ENCODE measurements at regions not wholly inside any gene's neighbourhood (a gene's known extent, or its start where the extent isn't known, plus 50 kb on each side); places are given as distances from the start of the nearest gene placed in this dataset.
"Not testable (repeated sequence)": the region's sequence is repeated elsewhere in the genome, so short reads cannot be mapped to it uniquely, and the experiment has no call there.

DNA sequence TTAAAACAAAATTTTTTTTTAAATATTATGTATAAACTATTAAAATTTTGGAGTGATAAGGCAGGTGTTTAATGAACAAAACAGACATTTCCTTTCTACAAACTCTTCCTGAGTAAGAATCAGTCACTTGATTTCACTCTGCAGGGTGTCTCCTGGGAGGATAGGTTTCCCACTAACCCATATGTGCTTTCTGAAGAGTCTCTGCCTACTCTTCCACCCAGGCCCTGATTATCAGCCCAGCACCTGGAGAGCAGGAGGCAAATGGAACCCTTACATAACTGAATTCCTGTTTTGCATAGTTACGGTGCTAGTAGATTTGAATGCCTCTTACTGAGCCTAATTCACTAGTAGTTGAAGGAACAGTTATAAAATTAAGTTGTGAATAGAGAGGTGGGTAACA lies 1718.6 kb downstream of the SUCLG1 start:
- DNase-seq = no peak

DNA sequence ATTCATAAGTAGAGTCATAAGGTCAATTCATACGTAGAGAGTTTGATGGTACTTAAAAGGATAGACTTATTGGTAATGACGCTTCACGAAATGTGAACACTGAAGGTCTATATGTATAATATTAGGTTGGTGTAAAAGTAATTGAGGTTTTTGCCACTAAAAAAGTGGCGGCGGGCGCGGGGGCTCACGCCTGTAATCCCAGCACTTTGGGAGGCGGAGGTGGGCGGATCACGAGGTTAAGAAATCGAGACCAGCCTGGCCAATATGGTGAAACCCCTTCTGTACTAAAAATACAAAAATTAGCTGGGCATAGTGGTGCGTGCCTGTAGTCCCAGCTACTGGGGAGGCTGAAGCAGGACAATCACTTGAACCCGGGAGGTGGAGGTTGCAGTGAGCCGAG lies 1721.1 kb downstream of the SUCLG1 start:
- DNase-seq = not testable (repeated sequence)

DNA sequence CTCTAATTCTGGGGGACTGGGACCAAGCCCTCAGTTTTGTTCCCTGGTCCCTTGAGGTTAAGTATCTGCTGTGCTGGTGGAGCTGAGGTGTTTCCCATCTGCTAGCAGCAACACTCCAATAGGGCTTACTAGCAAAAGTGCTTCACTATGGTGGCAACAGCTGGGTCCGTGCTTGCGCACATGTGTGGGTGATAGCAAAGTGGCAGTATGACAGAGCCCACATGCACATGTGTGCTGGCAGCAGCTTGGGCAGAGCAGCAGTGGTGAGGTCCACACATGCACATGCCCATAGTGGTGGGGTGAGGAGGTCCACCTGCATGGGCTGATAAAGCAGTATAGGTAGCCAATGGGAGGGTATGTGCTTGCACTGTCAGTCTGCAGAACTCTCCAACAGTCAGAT lies 1723.7 kb downstream of the SUCLG1 start:
- DNase-seq = no peak

DNA sequence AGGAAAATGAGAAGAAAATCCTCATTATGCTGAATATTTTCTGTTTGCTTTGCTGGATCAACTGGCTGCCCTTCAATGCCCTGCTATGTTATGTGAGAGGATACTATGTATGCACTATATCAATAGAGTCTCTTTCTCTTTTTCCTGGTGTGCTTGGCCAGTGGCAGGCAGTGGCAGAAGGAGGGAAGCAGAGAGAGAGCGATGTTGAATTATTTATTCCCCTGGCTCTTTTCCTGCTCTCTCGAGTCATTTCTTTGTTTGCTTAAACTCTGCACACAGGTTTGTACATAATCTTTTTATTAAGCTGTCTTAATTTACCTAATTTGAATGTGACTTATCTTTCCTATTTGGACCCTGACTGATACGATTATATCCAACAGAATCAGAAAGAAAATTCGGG lies 1727.3 kb downstream of the SUCLG1 start:
- DNase-seq = no peak

DNA sequence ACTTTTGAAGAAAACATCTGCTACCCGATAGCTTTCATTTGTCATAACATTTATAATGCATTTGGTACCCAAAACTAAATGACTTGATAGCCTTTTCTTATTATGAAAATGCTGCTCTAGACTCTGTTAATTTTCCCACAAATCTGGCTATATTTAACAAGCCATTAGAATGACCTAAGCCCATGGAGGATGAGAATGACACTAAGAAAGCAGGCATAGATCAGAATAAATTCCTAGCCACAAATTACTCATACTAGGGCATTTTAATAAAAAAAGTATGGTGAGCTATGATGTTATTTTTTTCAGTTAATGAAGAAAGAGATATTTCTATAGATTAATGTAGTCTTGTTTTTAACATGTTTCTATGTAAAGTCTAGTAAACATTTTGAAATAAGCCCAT lies 1728.3 kb downstream of the SUCLG1 start:
- no peak for DNase-seq

DNA sequence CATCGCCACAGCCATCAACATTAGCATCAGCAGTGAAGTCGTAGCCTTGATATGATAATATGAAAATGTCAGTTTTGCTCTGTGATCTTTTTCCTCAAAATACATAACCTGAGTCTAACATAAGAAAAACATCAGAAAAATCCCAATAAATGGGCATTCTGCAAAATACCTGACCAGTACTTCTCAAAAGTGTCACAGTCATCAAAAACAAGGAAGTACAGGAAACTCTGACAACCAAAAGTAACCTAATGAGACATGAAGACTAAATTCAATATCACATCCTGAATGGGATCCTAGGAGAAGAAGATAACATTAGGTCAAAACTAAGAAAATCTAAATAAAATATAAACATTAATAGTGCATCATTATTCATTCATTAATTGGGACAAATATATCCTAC lies 1731.0 kb downstream of the SUCLG1 start:
- DNase-seq = no peak

DNA sequence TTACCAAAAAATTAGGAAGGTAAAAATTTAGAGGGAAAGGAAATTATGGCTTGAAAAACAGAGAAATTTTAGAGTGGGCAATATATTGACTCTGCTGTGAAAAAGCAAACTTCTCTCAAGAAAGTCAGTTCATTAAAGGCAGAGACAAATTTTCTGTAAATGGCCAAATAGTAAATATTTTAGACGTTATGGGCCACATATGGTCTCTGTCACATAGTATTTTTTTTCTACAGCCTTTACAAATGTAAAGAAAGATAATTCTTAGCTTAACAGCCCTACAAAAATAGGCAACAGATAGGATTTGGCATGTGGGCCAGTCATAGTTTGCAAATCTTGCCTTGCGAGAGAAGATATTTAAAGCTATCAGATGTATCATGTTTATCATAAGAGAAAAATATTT lies 1750.4 kb downstream of the SUCLG1 start:
- no peak for DNase-seq

DNA sequence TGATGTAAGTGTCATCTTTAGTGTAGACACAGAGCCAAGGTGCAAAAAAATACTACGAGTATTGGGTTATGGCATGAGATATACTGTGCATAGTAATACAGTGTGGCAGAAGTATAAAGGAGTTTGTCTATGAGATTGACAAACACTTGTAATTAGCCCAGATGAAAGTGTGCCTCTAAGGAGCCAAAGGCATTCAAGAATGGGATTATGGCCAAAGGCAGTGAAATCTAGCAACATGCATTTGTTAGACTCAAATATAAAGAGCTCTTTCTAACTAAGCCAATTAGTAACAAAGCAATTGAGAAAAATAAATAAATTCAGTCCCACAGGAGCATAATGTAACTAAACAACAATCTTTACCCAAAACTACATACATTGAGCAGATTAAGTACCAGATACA lies 1761.8 kb downstream of the SUCLG1 start:
- DNase-seq = no peak

DNA sequence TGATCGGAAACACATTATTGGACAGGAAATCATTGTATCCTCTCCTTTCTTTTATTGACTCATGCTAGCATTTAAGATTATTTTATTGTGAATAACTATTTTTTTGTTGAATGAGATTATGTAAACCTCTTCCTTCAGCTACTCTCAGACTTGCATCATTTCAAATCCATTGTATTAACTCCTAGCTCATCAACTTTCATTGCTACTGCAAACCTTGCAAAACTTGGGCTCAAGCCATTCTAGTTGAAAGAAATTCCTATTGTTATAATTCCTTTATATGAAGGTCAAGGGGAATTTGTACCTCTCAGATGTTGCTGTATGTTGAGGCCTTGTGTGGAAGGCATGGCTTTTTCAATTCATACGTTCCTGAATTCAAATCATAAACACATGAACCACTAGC lies 1764.6 kb downstream of the SUCLG1 start:
- no peak for DNase-seq

DNA sequence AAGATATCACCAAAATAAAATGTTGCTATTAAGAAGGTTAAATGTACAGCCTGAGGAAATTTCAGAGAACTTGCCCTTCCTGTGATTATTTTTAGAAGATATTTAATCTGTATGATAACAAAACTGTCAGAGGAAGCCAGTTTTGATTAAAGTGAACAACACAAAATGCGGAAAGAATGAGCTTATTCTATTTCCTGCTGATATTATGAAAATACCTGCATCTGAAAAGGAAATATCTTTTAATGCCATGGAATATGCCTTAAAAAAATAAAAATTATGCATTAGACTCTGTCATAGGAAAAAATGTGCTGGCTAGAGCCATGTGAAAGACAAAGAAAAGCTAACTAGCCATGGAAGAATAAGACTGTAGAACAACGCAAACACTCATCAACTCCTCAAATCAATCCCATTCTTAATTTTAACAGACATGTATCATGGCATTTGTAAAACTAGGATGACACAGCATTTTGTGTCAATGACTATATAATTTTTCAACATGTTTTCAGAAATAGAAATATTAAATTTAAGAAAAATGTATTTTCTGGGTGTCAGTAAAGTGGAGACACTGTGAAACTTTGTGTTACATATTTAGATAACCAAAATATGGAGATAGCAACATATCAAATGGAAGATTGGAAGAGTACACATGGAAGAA lies 1768.2 kb downstream of the SUCLG1 start:
- no peak for DNase-seq

DNA sequence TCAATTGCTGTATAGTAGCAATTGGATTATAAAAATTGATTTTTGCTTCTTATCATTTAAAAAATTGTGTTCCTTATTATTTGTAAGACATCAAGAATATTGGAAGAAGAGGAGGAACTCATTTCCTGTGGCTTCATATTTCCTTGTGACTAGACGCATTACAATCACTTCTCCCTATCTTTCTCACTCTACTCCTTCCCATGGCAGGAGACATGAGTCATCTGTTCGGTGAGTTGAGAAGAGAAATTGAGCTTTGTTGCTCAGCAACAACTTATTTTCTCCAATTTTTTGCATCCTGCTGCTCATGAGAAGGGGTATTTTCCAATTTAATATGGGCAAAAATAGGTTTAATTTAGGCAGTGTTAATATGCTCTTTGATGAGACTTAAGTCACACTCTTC lies 1783.9 kb downstream of the SUCLG1 start:
- DNase-seq = no peak

DNA sequence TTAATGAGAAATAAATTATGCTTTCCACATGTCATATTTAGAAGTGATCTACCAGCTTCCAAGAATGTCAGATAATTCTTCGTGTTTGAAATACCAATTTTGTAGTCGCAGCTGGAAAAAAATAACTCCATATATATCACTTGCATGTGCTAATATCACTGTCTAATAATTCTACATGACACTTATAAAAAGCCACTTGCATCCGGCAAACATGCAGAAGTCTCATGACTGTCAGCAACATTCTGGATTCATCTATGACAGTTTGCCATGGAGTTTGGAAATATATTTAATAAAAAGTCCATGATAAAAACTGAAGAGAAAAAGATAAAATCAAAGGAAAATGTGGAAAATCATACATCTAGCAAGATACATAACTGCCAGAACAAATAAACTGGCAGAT lies 1784.4 kb downstream of the SUCLG1 start:
- no peak for DNase-seq

DNA sequence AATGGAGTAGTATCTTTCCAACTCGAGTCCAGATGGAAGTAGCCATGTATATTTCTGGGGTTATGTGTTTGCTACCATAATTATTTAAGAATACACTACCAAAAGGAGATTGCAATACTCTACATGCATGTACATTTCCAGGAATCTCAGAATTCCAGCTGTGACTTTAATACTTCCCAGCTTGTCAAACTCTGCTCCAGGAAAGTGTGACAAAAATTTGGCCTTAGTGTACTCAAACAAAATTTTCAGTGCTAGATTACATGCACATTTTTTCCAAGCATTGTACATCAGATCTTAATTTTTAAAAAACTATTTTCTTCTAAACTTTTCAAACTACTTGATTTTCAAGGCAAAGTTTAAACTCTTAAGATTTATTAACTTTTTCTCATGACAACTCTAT lies 1791.6 kb downstream of the SUCLG1 start:
- DNase-seq = no peak

DNA sequence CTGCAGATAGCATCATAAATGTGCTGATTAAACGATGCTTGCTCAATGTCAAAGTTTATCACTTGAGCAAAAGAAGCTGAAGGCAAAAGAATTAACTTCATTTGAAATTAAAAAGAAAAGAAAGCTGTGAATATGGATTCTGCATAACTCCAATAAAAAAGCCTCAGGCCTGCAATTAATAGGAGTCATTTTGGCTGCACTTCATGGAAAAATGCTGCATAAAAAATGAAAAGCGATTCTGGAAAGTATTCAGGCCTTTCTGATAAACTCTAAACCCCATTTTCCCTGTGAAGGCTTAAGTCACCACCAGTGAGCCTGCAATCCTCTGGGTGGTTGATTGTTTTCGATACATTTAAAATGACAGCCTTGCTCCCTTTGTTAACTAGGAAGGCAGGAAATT lies 1793.4 kb downstream of the SUCLG1 start:
- DNase-seq = no peak

DNA sequence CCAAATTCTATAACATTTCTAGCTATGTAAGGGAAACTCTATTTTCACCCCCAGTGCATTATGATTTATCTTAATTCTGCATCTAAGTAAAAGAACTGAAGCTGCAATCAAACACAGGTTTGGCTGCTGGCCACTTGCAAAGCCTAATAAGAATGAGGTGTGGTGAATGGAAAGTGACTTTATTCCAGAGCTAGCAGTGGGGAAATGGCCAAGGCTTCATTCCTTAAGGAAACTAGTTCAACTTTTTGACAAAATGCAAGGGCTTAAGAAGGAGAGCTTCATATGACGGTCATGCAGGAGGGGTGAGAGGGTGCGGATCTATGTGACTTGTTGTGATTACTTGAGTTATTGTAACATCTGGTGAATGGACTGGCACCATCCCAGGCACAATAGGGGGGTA lies 1802.0 kb downstream of the SUCLG1 start:
- DNase-seq = no peak

DNA sequence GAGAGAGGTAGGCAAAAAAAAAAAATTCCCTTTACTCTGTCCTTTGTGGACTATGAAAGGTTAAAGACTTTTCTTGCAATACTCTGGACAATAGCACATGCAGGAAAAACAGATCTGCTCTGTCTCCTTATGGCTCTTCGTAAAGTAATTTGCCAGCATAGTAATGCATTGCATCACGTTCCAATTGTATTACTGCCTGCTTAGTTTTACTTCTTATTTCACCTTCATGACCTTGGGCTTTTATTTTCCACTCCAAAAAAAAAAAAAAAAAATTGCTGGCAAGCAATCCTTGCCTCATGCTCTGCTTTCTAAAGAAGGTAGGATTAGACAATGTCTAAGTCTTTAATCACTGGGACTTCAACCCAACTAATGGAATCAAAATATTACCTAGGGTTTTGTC lies 1802.7 kb downstream of the SUCLG1 start:
- DNase-seq = no peak

DNA sequence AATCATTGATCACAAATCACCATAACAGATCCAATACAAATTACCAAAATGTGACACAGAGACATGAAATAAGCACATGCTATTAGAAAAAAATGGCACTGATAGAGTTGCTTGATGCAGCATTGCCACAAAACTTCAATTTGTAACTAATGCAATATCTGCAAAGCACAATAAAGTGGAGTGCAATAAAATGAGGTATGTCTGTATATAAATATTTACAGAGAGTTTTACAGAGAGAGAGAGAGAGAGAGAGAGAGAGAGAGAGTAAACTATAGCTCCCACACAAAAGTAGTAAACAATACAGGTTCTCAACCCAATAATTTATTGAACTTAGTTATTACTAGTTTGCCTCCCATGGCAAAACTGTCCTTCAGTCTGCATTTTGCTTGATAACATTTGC lies 1807.0 kb downstream of the SUCLG1 start:
- no peak for DNase-seq

DNA sequence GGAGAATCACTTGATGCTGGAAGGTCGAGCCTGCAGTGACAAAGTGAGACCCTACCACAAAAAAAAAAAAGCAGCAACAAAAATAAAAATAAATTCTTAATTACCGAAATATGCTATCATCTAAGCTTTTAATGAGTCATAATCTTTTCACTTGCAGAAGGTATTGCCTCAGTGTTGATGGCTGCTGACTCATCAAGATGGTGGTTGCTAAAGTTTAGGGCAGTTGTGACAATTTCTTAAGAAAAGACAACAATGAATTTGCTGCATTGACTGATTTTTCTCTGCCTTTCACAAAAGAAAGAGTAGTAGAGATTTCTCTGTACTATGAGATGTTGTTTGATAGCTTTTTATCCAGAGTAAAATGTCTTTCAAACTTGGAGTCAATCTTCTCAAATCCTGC lies 1809.0 kb downstream of the SUCLG1 start:
- DNase-seq = no peak

DNA sequence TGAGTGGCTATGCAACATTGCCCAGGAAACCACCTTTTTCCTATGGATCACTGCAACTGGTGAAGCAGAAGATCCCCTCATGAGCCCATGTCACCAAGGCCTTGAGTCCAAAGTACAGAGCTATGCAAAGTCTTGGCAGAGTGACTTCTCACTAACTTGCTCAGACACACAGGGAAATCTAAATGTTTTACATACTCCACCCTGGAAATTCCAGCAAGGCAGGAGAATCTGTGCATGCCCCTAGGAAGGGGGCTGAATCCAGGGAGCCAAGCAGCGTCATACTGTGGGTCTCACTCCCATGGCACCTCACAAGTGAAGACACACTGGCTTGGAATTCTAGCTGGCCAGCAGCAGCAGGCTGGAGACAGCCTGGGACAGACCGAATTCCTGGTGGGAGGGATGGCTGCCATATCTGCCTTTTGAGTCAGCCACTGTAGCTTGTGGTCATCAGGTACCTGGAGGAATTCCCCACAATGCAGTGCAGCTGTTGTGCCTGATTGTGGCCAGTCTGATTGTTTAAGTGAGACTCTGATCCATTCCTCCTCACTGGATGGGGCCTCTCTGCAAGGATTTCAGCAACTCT lies 1817.4 kb downstream of the SUCLG1 start:
- no peak for DNase-seq

DNA sequence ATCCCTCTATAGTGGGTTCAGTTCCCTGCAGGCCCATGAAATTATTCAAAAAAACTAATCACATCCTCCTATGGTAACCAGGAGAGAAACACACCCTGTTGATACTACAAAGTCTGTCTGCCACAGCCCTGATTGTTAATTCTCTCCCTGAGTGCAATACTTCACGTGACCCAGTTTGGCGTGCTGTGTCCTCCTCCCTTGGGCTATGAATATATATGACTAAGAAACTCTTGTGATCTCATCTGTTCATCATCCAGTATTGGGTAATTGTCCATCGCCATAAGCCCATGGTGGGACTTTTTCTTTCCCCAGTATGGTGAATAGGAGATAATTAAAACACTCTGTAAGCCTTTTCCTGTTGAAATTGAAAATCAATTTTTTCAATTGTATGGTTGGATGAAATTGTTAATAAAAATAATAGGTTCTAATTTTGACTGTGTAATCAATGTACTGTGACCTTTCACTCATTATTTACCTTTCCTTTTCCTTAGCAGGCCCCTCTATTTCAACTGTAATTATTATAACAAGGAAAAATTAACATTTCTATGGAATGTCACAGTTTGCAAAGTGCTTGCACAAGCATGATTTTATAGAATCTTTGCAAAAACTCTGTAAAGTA lies 1822.6 kb downstream of the SUCLG1 start:
- DNase-seq = no peak

DNA sequence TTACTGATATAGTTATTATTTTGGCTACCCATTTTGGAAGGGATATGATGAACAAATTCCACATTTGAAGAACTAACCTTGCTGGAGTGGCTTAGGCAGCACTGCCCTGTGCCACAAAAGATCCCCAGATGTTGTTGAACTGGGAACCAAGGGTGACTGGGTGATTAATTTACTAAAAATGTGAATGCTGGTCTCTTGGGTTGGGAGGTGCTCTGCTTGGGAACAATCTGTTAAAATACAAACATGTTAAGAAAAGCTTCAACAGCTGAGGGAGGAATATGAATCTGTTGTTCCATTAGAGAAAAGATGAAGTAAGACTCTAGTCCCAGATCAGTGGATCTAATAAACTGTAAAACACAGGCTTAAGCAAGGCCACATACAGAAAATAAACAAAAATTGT lies 1860.1 kb downstream of the SUCLG1 start:
- no peak for DNase-seq

DNA sequence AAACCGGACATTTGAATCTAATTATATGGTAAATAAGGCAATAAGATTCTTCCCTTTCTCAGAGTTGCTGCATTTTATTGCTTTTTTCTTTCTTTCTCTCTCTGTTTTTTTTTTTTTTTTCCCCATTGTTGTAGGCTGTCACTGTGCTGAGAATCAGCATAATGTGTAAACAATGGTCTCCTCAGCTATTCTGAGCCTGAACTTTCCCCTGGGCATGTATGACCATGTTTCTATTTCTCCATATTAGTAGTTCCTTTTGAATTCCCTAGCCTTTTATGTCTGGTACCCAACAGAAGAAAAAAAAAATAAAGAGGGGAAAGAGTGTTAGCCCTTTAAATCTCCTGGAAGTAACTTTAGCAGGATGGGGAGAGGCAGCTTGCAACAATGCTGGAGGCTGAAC lies 1862.5 kb downstream of the SUCLG1 start:
- DNase-seq = no peak

DNA sequence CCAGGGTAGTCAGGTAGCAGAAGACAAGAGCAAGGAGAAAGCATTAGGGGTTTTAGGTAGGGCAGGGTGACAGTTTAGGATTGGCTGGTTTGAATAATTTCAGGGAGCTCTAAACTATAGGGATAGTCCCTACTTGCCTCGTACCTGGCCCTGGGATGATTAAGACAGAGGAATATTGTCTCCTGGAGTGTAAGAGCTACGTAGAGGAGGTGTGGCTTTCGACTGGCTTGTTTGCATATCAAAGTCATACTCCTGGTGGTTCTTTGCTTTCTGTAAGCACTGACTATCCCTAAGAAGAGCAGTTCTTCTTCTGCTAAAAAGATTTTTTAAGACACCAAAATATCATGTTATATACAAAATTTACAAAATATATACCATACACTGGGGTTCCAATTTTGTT lies 1867.4 kb downstream of the SUCLG1 start:
- DNase-seq = no peak

DNA sequence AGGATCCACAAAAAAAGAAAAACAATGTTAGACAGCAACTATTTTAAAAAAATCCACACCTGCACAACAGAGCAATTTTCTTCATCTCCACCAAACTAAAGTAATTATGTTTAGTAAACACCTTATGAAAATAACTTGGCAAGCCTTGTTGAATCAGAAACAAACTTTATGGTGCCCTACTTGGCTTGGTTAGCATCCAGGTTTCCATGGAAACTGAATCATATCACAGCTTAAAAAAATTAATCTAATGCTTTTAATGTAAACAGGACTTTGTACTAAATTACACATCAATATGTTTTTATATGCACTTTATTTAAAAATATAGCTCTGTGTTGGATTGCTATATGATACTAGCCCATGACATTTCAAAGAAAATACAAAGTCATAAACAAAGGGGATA lies 1882.4 kb downstream of the SUCLG1 start:
- no peak for DNase-seq

DNA sequence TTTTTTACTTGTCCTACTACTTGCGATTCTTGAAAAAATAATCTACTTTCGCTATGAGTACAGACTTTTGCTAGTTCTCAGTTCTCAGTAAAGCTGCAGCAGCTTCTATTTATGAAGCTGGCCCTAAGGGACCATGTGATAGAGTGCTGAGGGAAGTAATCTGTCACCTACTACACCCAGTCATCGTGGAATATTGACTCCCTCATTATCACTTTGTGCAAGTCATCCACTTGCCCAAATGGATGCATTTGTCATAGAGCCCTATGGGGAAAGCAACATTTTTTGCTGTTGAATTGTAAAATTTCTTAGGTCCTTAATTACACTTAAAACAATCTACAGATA lies 1919.8 kb downstream of the SUCLG1 start:
- no peak for DNase-seq

Measured in GDM1 (cell line).